Stomach (tissue), 4 donors: ENCODE measurements at regions not wholly inside any gene's neighbourhood (a gene's known extent, or its start where the extent isn't known, plus 50 kb on each side); places are given as distances from the start of the nearest gene placed in this dataset.

ENCODE experiments used
- EP300 ChIP-seq: sonication (generic); formaldehyde crosslinking; IDR thresholded peaks from one replicate; pipeline ENCODE4 v1.6.1; 2017; ENCODE audit warnings: antibody characterized with exemption
- POLR2A ChIP-seq, 4 donors: fragments of 450-650 bp; IDR thresholded peaks; one replicate each; pipeline ENCODE4 v1.6.1; 2016; ENCODE audit warnings: antibody characterized with exemption in 4 of 4, control low read depth in 2 of 4, mild to moderate bottlenecking in 1 of 4, moderate library complexity in 1 of 4
- TF ChIP-seq, protein P1 (sequence below), 7 experiments: fragments of 450-650 bp in 4 of 7; fragments of 200-600 bp in 3 of 7; sonication (generic) in 3 of 7; IDR thresholded peaks; one replicate each; pipeline ENCODE4 v1.5.1; 2016 to 2019; ENCODE audit warnings: antibody characterized with exemption in 7 of 7, control low read depth in 2 of 7, mild to moderate bottlenecking in 1 of 7

DNA sequence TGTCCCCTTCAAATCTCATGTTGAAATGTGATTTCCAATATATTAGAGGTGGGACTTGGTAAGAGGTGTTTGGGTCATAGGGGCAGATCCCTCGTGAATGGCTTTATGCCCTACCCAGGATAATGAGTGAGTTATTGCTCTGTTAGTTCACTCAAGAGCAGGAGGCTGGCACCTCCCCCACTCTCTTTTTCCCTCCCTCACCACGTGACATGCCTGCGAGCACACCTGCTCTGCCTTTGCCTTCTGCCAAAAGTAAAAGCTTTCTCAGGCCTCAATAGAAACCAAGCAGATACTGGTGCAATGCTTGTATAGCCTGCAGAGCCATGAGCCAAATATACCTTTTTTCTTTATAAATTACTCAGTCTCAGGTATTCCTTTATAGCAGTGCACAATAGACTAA lies 286.3 kb upstream of the UGT8 start:
- TF ChIP-seq, protein P1, sequence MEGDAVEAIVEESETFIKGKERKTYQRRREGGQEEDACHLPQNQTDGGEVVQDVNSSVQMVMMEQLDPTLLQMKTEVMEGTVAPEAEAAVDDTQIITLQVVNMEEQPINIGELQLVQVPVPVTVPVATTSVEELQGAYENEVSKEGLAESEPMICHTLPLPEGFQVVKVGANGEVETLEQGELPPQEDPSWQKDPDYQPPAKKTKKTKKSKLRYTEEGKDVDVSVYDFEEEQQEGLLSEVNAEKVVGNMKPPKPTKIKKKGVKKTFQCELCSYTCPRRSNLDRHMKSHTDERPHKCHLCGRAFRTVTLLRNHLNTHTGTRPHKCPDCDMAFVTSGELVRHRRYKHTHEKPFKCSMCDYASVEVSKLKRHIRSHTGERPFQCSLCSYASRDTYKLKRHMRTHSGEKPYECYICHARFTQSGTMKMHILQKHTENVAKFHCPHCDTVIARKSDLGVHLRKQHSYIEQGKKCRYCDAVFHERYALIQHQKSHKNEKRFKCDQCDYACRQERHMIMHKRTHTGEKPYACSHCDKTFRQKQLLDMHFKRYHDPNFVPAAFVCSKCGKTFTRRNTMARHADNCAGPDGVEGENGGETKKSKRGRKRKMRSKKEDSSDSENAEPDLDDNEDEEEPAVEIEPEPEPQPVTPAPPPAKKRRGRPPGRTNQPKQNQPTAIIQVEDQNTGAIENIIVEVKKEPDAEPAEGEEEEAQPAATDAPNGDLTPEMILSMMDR (IDR thresholded peaks at IDR 0.05): no peak
- no peak for TF ChIP-seq EP300
- TF ChIP-seq POLR2A (IDR thresholded peaks at IDR 0.05): no peak
